GM18519 (cell line): ENCODE measurements at regions not wholly inside any gene's neighbourhood (a gene's known extent, or its start where the extent isn't known, plus 50 kb on each side); places are given as distances from the start of the nearest gene placed in this dataset.
A peak's percentile ranks its signal among the peaks of the same experiment; 100 is the strongest.
"Not testable (repeated sequence)": the region's sequence is repeated elsewhere in the genome, so short reads cannot be mapped to it uniquely, and the experiment has no call there.

Experiments
- ATAC-seq: cut with Tn5 transposase; IDR thresholded peaks from one replicate; pipeline ENCODE4 v1.9.1; 2021; ENCODE audit warnings: mild to moderate bottlenecking, moderate library complexity; ENCODE audit not compliant: unreplicated experiment, low FRiP score

DNA sequence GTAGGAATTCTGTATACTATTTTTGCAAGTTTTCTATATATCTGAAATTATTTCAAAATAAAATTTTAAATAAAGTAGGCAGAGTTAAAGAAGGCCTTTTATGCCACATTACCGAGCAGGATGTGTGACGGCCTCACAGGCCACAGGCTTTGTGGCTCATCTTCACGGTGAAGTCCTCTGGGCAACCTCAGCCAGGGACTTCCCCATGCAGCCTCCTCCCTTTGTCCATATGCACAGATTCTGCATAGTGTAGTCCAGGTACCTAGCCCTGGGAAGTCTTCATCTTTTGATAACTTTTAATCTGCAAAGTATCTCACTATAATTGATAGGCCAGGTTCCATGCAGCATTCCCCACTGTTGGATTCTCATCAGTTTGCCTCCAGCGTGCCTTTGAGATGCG lies 62.8 kb downstream of the ARHGAP11B start:
- not testable (repeated sequence) for ATAC-seq

GRCh38 chr15:30690153-30690552 lies 64.2 kb downstream of the ARHGAP11B start:
- not testable (repeated sequence) for ATAC-seq

GRCh38 chr15:30695811-30696210 lies 69.9 kb downstream of the ARHGAP11B start:
- not testable (repeated sequence) for ATAC-seq

DNA sequence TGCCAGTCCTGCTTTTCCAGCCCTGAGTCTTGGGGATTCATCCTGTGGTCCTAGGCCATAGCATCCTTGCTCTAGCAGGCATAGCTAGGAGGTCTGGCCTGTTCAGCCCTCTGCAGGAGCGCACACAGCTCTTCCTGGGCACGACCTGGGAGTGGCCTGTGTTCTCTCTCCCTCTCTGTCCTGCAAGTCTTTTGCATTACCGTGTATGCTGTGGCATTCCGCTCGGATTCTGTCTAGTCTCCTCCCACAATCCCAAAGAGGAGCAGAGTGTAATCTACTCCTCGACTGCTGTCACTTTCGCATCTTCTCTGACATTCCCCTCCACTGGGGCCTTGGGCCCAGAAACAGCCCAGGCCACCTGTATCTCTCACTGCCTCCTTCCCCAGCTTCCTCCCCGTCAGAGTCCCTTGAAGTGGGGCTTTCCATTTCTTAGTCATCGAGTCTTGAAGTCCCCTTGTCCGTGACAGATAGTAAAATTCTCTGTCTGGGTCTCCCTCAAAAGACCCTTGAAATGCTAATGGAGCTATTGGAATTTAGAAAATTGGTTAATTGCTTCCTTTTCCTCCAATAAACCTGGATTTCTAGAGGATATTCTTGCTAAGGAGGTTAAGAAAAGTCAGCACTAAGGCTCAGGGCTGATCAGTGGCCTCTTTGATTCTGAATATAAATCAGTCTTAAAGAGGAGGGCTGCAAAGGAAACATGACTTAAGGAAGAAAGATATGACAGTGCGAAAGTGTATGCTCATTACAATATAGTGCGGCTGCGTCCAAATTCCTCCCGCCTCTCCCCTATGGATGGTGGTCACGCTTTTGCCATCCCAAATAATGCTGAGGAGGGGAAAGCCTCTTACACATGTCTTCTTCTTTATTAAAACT lies 70.7 kb downstream of the ARHGAP11B start:
- ATAC-seq, result peak; percentile 52

DNA sequence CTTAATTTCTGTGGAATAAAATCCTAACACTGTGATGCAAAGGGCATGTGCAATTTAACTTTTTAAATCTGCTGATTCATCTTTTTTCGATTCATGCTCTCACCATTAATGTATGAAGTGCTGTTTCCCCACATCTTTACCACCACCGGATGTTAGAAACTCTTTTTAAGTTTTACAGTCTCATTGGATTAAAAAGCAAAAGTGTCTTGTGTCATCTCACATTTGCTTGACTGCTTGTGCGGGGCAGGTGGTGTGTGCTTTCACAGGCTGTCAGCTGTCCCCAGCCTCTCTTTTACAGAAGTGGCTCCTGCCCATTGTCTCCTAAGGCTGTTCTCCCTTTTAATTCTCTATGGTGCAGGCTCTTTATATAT lies 71.4 kb downstream of the ARHGAP11B start:
- ATAC-seq, result peak; percentile 29

- ATAC-seq, result not testable (repeated sequence)
Measured at GRCh38 chr15:30700006-30700597, 74.2 kb downstream of the ARHGAP11B start.

GRCh38 chr15:30707976-30708685 lies 82.2 kb downstream of the ARHGAP11B start:
- ATAC-seq, result not testable (repeated sequence)

DNA sequence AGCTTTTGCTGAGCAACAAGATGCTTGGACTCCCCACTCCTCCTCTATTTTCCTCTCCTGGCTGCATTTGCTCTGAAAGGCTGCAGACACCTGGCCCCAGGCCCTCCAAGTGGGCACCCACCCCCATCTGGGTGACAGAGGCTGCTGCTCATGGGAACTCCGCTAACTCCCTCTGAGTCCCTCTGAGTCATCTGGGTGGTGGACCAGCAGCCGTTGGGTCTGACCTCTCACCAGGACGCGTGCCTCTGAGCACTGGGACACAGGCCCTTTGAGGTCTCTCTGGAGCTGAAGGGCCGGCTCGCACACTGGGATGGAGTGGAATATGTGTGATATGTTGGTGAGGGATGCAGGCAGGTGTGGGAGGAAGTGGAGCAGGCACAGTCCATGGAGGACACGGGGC lies 82.9 kb downstream of the ARHGAP11B start:
- ATAC-seq, result not testable (repeated sequence)

GRCh38 chr15:30718038-30718643 lies 92.2 kb downstream of the ARHGAP11B start:
- ATAC-seq, result not testable (repeated sequence)

GRCh38 chr15:30719363-30719762 lies 93.4 kb downstream of the ARHGAP11B start:
- not testable (repeated sequence) for ATAC-seq

DNA sequence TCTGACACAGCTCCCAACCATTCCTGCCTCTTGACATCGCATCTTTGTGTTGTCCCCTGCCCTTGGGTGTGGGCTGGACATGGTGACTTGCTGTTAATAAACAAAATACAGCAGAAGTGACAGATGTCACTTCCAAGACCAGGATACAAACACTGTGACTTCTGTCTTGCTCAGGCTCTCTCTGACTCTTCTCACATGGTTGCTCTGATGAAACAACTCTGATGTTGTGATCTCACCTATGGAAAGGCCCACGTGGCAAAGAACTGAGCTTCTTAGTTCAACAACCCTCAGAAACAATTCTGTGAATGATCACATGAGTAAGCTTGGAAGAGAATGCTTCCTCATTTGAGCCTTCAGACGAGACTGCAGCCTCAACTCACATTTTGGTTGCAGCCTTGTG lies 94.9 kb downstream of the ARHGAP11B start:
- not testable (repeated sequence) for ATAC-seq

DNA sequence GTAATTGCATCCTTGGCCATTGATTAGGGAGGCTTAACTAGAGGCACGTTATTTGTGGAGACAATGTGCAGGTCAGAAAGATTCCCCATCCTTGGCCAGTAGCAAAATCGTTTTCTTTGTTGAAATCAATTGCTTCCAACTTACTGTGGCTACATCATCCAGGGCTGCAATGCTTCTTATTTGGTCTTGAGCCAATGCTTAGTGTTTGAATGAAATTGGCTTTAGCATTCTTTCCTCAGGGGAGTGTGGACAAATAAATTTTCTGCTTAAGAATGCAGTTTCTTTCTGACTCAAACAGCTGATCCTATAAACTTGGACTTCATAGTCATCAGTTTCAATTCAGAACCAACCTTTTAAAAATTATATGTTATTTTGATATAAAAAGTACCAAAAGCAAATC lies 95.6 kb downstream of the ARHGAP11B start:
- ATAC-seq, result not testable (repeated sequence)

GRCh38 chr15:30723540-30724175 lies 97.7 kb downstream of the ARHGAP11B start:
- not testable (repeated sequence) for ATAC-seq

DNA sequence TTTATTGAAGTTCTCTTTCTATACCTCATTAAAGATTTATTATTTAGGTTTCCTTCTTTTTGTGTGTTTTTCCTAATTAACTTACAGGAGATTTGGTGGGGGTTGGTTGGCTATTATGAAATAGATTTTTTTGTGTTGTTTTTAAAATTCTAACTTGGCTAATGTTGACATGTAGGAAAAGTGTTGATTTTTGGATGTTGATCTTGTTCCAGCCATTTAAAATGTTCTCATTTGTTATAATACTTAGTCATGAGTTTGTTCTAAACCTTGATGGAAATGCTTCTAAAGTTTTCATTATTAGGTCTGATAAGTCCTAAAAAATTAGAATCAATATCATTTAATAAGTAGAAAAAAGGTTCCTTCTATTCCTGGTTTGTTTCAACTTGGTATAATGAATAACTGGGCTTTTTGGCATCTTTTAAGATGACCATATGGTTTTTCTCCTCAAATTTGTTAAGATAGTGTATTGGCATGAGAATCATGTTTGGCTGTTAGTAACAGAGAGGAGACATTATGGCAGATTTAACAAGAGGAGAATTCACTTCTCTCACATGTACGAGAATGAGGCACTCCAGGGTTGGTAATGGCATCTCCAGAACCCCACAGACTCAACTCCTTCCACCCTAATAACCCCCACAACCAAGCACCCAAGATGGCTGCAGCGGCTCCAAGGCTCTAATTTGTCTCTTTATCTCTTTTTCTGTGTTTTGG lies 104.1 kb downstream of the ARHGAP11B start:
- not testable (repeated sequence) for ATAC-seq

DNA sequence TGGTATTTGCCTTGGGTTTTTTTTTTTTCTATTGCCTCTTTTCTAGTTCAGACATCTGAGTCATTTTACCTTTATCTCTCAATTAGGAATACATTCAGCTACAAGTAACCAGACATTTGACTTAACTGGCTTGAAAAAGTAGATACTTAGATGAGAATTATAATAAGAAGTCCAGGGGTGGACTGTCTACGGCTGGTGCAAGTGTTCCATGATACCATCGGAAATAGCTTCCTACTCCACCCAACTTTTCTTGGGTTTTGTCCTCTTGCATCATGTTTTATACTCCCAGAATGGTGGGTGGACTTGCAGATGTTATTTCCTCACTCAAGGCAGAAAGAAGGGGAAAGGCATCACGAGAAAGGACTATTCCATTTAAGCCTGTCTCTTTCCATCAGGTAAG lies 104.7 kb downstream of the ARHGAP11B start:
- ATAC-seq, result not testable (repeated sequence)

DNA sequence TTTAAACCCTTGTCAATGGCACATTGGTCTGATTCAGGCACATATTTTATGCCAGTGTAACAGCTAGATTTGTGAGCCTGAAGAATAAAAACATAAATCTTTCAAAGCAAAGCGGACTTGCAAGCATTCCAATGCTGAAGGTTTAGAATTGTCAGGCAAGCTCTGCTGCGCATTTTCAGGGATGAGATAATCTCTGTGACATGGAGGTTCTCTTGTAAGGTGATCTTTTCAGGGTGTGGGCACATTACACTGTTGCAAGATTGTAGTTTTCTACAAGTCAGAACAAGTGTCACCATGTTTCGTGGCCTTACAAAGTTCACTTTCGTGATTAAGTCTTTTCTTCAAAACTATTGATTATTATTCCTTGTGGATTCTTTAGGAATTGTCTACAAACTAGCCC lies 106.2 kb downstream of the ARHGAP11B start:
- not testable (repeated sequence) for ATAC-seq

DNA sequence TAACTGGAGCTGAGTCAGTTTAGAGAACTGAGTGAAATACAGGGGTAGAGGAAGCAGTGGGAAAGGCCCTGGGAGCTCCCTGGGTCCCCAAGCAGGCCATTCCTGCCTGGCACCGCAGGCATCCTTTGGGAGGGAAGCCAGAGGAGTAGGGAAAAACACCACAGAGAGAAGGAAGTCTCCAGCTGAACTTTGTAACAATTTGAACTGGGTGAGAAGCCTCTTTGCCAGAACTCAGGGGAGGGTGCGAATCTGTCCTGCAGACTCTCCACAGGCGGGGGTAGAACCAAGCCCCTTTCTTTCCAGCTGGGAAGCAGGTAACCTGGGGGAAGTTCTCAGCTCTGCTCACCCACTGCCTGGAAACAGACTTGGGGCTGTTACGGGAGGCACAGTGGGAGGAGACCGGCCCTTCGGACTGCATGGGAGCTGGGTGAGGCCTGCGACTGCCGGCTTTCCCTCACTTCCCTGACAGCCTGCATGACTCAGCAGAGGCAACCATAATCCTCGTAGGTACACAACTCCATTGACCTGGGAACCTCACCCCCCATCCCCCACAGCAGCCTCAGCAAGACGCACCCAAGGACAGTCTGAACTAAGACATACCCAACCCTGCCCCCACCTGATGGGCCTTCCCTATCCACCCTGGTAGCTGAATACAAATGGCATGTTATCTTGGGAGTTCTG lies 110.1 kb downstream of the ARHGAP11B start:
- ATAC-seq, result not testable (repeated sequence)

- ATAC-seq, result not testable (repeated sequence)
Measured at GRCh38 chr15:30742796-30743195, 116.9 kb downstream of the ARHGAP11B start.

- ATAC-seq, result not testable (repeated sequence)
Measured at GRCh38 chr15:30749048-30749447, 123.1 kb downstream of the ARHGAP11B start.
